Breast epithelium (tissue), 3 donors: ENCODE measurements at regions not wholly inside any gene's neighbourhood (a gene's known extent, or its start where the extent isn't known, plus 50 kb on each side); places are given as distances from the start of the nearest gene placed in this dataset.

Source experiments
- CTCF ChIP-seq, 3 donors: fragments of 450-650 bp; IDR thresholded peaks; one replicate each; pipeline ENCODE4 v1.5.1; 2016 to 2017; ENCODE audit warnings: antibody characterized with exemption in 3 of 3, mild to moderate bottlenecking in 3 of 3, moderate library complexity in 3 of 3
- POLR2AphosphoS5 ChIP-seq, 3 donors: sonication (generic); formaldehyde crosslinking; IDR thresholded peaks; one replicate each; pipeline ENCODE4 v1.6.1; 2017; ENCODE audit warnings: antibody characterized with exemption in 3 of 3

DNA sequence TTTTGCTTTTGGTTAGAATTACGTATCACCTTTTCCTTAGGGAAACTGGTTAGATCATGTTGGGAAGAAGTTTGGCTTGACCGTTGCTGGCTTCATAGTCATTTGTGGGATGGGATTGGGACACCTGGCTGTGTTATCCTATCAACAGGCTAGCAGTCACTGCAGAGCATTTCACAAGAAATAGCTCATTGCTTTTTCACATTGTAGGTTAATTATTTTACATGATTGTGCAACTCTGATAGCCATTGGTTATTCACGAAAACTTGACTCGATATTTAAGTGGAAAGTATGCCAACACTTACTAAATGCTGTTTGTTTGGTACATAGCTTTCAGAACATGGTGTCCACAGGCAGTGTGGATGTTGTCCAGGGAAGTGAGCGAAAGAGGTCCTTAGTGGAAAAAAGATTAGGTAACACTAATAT is 89.4 kb downstream of the NKX2-1 start:
- TF ChIP-seq CTCF (IDR thresholded peaks at IDR 0.05): no peak
- TF ChIP-seq POLR2AphosphoS5 (IDR thresholded peaks at IDR 0.05): no peak
